Peyer's patch (tissue), 4 donors: ENCODE measurements at regions not wholly inside any gene's neighbourhood (a gene's known extent, or its start where the extent isn't known, plus 50 kb on each side); places are given as distances from the start of the nearest gene placed in this dataset.

Experiments used
- DNase-seq, 3 donors: peaks; one replicate each; pipeline ENCODE4 v3.0.0-alpha.2; 2017 to 2019
- H3K27ac ChIP-seq, 4 donors: fragments of 200-600 bp; sonication (generic); one replicate each; pipeline ENCODE4 v1.5.1; 2016 to 2019
- H3K27me3 ChIP-seq, 2 donors: fragments of 200-600 bp; sonication (generic); one replicate each; pipeline ENCODE4 v1.5.1; 2019
- H3K36me3 ChIP-seq, 3 donors: fragments of 200-600 bp; sonication (generic); one replicate each; pipeline ENCODE4 v1.5.1; 2016 to 2019
- H3K4me1 ChIP-seq, 4 donors: fragments of 200-600 bp; sonication (generic); one replicate each; pipeline ENCODE4 v1.5.1; 2016 to 2019
- H3K4me3 ChIP-seq, 4 donors: fragments of 200-600 bp; sonication (generic); 1 replicate in 3 of 4; 2 replicates in 1 of 4; pipeline ENCODE4 v1.5.1; 2016 to 2019; ENCODE audit warnings: mild to moderate bottlenecking in 1 of 4
- H3K9me3 ChIP-seq, 4 donors: fragments of 200-600 bp; sonication (generic); one replicate each; pipeline ENCODE4 v1.5.1; 2016 to 2019; ENCODE audit warnings: mild to moderate bottlenecking in 1 of 4
- POLR2A ChIP-seq, 2 donors: fragments of 450-650 bp; IDR thresholded peaks; one replicate each; pipeline ENCODE4 v1.5.1; 2017; ENCODE audit warnings: antibody characterized with exemption in 2 of 2, mild to moderate bottlenecking in 2 of 2, moderate library complexity in 2 of 2
- TF ChIP-seq, protein P1 (sequence below), 6 experiments: fragments of 450-650 bp in 4 of 6; fragments of 200-600 bp in 2 of 6; sonication (generic) in 1 of 6; IDR thresholded peaks; one replicate each; pipeline ENCODE4 v1.5.1; 2017 to 2019; ENCODE audit warnings: antibody characterized with exemption in 6 of 6, mild to moderate bottlenecking in 3 of 6, moderate library complexity in 1 of 6

DNA sequence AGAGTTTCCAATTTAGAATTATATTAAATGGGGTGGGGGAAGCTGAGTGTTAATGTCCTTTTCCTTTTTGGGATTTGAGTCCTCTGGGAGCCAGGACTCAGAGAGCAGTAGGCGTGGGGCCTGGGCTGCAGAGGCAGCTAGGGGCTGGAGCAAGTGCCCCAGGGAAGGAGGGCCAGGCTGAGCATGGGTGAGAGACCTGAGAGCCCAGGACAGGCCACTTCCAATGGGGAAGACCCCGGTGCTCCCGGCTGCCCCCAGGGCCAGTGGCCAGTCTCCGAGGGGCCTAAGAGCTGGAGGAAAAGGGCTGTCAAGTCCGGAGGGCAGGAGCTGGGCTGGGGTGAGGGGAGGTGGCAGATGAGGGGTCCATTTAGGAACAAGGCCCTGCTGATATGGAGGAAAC is 371.5 kb downstream of the ZNF536 start:
- no peaks in the 10 kb centered on the region for H3K4me1 ChIP-seq
- no peak overlapping the region for H3K27ac ChIP-seq
- no peak for DNase-seq
- H3K9me3 ChIP-seq: no peaks in the 10 kb centered on the region
- no peak for TF ChIP-seq POLR2A (IDR thresholded peaks at IDR 0.05)
- TF ChIP-seq, protein P1, sequence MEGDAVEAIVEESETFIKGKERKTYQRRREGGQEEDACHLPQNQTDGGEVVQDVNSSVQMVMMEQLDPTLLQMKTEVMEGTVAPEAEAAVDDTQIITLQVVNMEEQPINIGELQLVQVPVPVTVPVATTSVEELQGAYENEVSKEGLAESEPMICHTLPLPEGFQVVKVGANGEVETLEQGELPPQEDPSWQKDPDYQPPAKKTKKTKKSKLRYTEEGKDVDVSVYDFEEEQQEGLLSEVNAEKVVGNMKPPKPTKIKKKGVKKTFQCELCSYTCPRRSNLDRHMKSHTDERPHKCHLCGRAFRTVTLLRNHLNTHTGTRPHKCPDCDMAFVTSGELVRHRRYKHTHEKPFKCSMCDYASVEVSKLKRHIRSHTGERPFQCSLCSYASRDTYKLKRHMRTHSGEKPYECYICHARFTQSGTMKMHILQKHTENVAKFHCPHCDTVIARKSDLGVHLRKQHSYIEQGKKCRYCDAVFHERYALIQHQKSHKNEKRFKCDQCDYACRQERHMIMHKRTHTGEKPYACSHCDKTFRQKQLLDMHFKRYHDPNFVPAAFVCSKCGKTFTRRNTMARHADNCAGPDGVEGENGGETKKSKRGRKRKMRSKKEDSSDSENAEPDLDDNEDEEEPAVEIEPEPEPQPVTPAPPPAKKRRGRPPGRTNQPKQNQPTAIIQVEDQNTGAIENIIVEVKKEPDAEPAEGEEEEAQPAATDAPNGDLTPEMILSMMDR (IDR thresholded peaks at IDR 0.05): no peak
- no peak overlapping the region for H3K4me3 ChIP-seq
- no peaks in the 10 kb centered on the region for H3K36me3 ChIP-seq
- H3K27me3 ChIP-seq: no peaks in the 10 kb centered on the region

DNA sequence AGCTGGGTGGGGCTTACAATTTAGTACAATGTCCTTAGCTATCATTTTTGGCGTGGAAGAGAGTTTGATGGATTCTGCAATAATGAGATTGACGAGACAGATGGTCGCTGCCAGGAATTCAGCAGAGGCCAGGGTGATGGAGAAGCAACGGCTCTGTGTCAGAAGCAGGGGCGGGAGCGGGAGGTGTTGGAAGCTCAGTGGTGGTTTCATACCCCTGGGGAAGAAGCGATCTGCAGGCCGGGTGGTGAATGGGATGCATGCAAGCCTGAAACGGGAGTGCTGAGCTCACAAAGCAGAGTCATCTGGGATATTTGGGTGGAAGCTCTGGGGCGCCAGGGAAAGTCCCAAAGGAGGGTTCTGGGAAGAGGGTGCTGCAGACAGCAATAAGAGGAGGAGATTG is 370.8 kb downstream of the ZNF536 start:
- no peak overlapping the region for H3K4me3 ChIP-seq
- no peak for TF ChIP-seq POLR2A (IDR thresholded peaks at IDR 0.05)
- TF ChIP-seq, protein P1 (IDR thresholded peaks at IDR 0.05): no peak
- no peaks in the 10 kb centered on the region for H3K36me3 ChIP-seq
- no peaks in the 10 kb centered on the region for H3K4me1 ChIP-seq
- no peaks in the 10 kb centered on the region for H3K27me3 ChIP-seq
- no peak overlapping the region for H3K27ac ChIP-seq
- no peak for DNase-seq
- H3K9me3 ChIP-seq: no peaks in the 10 kb centered on the region

DNA sequence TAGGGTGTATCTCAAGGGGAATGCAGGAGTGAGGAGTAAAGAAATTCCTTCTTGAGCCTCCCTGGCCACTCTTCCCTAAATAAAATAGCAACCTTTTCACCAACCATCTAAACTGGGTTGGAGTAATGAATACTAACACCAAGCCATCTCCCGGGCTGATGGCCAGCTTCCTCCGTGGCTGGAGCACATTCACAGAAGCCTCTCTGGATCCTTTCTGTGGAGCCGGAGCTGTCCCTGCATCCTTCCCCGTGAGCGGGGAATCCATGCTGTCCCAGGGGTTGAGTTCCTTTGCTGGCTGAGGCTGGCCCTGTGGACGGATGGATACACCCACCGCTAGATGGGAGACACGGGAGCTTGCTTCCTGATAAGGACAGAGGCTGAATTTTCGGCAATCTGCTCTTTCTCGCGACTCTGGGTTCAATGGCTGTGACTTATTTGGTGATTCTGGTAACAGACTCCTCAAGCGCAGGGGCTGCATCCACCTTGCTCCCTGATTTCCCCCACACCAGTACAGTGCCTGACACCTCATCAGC is 370.3 kb downstream of the ZNF536 start:
- DNase-seq: no peak
- TF ChIP-seq, protein P1 (IDR thresholded peaks at IDR 0.05): no peak
- no peak for TF ChIP-seq POLR2A (IDR thresholded peaks at IDR 0.05)
- Histone ChIP-seq H3K36me3 (no peaks in the 10 kb centered on the region), H3K4me3 (no peak overlapping the region), H3K27me3 (no peaks in the 10 kb centered on the region), H3K4me1 (no peaks in the 10 kb centered on the region), H3K27ac (no peak overlapping the region), H3K9me3 (no peaks in the 10 kb centered on the region)

DNA sequence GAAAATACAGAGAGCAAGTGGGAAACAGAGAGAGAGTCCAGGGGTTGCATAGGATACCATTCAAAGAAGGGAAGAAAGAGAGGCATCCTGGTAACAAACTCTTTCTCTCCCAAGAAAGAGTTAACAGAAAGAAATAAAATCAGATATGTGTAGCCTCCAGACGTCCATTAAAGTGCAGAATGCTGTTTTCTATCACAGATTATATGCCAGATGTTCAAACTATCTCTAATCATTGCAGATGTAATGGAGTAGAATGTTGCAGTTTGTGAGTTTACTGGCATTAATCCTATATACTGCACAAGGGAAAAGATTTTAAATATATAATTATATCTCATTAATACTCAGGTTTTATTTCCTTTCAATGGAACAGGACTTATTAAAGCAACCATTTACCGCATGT is 369.4 kb downstream of the ZNF536 start:
- TF ChIP-seq, protein P1 (IDR thresholded peaks at IDR 0.05): no peak
- no peak for TF ChIP-seq POLR2A (IDR thresholded peaks at IDR 0.05)
- Histone ChIP-seq H3K27me3 (no peaks in the 10 kb centered on the region), H3K9me3 (no peaks in the 10 kb centered on the region), H3K4me1 (no peaks in the 10 kb centered on the region), H3K36me3 (no peaks in the 10 kb centered on the region), H3K27ac (no peak overlapping the region), H3K4me3 (no peak overlapping the region)
- DNase-seq: no peak

DNA sequence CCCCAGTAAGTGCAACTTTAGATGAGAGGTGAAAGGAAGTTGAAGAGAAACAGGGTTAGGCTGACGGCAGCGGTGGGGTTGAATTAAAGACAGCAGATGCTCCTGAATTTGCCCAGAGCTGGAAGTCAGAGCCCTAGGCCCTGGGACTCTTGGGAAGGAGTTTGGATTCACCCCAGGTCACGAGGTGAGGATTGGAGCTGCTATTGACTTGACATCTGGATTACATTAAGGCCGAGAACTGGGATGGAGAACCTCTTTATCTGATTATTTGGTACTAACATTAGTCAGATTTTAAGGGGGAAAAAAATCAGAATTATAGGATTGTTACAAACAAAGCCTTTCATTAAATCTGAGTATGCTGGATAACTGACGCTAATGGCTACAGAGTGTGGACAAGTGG is 367.2 kb downstream of the ZNF536 start:
- no peaks in the 10 kb centered on the region for H3K4me1 ChIP-seq
- no peak for DNase-seq
- H3K27ac ChIP-seq: no peak overlapping the region
- no peaks in the 10 kb centered on the region for H3K36me3 ChIP-seq
- TF ChIP-seq, protein P1 (IDR thresholded peaks at IDR 0.05): no peak
- TF ChIP-seq POLR2A (IDR thresholded peaks at IDR 0.05): no peak
- H3K27me3 ChIP-seq: no peaks in the 10 kb centered on the region
- no peaks in the 10 kb centered on the region for H3K9me3 ChIP-seq
- H3K4me3 ChIP-seq: no peak overlapping the region

DNA sequence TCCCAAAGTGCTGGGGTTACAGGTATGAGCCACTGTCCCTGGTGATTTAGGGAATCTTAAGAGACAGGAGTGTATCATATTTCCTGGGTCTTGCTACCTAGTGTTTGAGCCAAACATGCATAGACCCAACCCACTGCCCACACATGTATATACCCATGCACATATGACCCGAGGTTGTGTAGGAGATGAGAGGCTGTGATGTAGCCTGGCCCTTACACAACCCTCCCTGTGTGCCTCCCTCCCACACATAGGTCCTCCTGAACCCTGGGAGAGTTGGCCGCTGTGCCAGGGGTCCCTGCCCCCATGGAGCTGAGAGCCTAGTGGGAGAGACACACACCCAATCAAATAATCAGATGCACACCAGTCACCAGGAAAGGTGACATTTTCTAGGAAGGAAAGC is 365.9 kb downstream of the ZNF536 start:
- Histone ChIP-seq H3K27ac (no peak overlapping the region), H3K27me3 (no peaks in the 10 kb centered on the region), H3K9me3 (no peaks in the 10 kb centered on the region), H3K4me1 (no peaks in the 10 kb centered on the region), H3K4me3 (no peak overlapping the region), H3K36me3 (no peaks in the 10 kb centered on the region)
- TF ChIP-seq, protein P1 (IDR thresholded peaks at IDR 0.05): no peak
- TF ChIP-seq POLR2A (IDR thresholded peaks at IDR 0.05): no peak
- DNase-seq: no peak
